Activated naive CD8-positive, alpha-beta T cell (primary cell): ENCODE measurements at regions not wholly inside any gene's neighbourhood (a gene's known extent, or its start where the extent isn't known, plus 50 kb on each side); places are given as distances from the start of the nearest gene placed in this dataset.
"Not testable (repeated sequence)": the region's sequence is repeated elsewhere in the genome, so short reads cannot be mapped to it uniquely, and the experiment has no call there.

ENCODE experiments used
- H3K27ac Mint-ChIP-seq: one replicate; pipeline ENCODE4 v1.8.0; 2021; ENCODE audit warnings: mixed read lengths
- H3K27me3 Mint-ChIP-seq: one replicate; pipeline ENCODE4 v1.8.0; 2021; ENCODE audit warnings: mixed read lengths
- H3K36me3 Mint-ChIP-seq: one replicate; pipeline ENCODE4 v1.8.0; 2021; ENCODE audit warnings: mixed read lengths
- H3K4me1 Mint-ChIP-seq: one replicate; pipeline ENCODE4 v1.8.0; 2021; ENCODE audit warnings: low read depth, mixed read lengths
- H3K4me3 Mint-ChIP-seq: one replicate; pipeline ENCODE4 v1.8.0; 2021; ENCODE audit warnings: mild to moderate bottlenecking, mixed read lengths
- H3K9me3 Mint-ChIP-seq: one replicate; pipeline ENCODE4 v1.8.0; 2021; ENCODE audit warnings: low read depth, mixed read lengths

GRCh38 chr1:228833911-228834688, 98.8 kb downstream of the RHOU start:
- Mint-ChIP-seq H3K9me3 (no peaks in the 10 kb centered on the region), H3K27ac (no peak overlapping the region), H3K27me3 (no peaks in the 10 kb centered on the region), H3K4me1 (peaks cover 6% of the 10 kb centered on the region), H3K36me3 (no peaks in the 10 kb centered on the region), H3K4me3 (no peak overlapping the region)

DNA sequence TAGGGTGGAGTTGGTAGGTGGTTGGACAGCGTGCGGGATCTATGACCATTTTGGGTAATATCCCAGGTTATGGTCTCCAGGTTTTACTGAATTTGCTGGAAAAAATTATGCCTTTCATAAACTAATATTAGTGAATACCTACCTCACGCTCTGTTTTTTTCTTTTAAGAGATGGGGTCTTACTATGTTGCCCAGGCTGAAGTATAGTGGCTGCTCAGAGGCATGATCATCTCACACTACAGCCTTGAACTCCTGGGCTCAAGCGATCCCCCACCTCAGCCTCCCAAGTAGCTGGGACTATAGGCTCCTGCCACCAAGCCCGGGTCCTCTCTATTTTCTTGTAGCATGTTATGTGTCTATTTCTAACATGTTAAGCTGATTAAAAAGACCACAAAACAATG, 100.2 kb downstream of the RHOU start:
- Mint-ChIP-seq H3K27ac (no peak overlapping the region), H3K36me3 (no peaks in the 10 kb centered on the region), H3K4me3 (no peak overlapping the region), H3K4me1 (peaks cover 6% of the 10 kb centered on the region), H3K27me3 (no peaks in the 10 kb centered on the region), H3K9me3 (no peaks in the 10 kb centered on the region)

DNA sequence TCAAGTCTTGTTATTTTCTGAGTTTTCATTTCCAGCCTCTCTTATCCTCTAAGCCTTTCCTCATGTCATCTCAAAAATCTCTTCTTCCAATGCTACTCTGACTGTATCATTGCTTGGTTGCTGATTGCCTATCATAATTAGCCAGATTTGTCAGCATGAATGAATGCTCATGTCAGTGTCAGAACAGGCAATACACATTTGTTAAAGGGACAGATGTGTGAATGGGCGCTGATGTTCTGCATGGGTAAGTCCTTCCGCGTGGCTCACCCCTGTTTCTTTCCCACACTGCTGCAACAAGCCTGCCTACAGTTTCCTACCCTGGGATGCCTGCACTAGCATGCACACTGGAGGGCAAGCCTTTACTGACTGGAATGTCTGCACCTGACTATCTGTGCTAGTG, 100.6 kb downstream of the RHOU start:
- Mint-ChIP-seq H3K27ac (no peak overlapping the region), H3K4me1 (peaks cover 5% of the 10 kb centered on the region), H3K4me3 (no peak overlapping the region), H3K27me3 (no peaks in the 10 kb centered on the region), H3K36me3 (no peaks in the 10 kb centered on the region), H3K9me3 (no peaks in the 10 kb centered on the region)

GRCh38 chr1:228836427-228836826, 101.1 kb downstream of the RHOU start:
- no peaks in the 10 kb centered on the region for H3K36me3 Mint-ChIP-seq
- no peaks in the 10 kb centered on the region for H3K4me1 Mint-ChIP-seq
- no peaks in the 10 kb centered on the region for H3K27me3 Mint-ChIP-seq
- no peaks in the 10 kb centered on the region for H3K9me3 Mint-ChIP-seq
- H3K4me3 Mint-ChIP-seq: no peak overlapping the region
- no peak overlapping the region for H3K27ac Mint-ChIP-seq

DNA sequence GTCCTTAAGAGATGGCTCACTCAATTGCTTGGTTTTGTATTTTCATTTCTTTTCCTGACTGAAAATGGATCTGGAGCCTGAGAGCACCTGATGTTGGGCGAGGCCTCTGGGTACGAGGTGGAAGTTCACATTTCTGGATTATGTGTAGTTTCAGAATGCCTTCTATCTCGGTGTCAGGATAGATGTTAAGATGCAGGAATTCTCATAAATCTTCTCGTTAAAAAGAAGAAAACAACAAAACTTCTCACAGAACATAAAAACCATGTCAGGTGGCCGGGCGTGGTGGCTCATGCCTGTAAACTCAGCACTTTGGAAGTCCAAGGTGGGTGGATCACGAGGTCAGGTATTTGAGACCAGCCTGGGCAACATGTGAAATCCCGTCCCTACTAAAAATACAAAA, 101.8 kb downstream of the RHOU start:
- Mint-ChIP-seq H3K27ac (no peak overlapping the region), H3K4me1 (no peaks in the 10 kb centered on the region), H3K4me3 (no peak overlapping the region), H3K27me3 (no peaks in the 10 kb centered on the region), H3K9me3 (no peaks in the 10 kb centered on the region), H3K36me3 (no peaks in the 10 kb centered on the region)

DNA sequence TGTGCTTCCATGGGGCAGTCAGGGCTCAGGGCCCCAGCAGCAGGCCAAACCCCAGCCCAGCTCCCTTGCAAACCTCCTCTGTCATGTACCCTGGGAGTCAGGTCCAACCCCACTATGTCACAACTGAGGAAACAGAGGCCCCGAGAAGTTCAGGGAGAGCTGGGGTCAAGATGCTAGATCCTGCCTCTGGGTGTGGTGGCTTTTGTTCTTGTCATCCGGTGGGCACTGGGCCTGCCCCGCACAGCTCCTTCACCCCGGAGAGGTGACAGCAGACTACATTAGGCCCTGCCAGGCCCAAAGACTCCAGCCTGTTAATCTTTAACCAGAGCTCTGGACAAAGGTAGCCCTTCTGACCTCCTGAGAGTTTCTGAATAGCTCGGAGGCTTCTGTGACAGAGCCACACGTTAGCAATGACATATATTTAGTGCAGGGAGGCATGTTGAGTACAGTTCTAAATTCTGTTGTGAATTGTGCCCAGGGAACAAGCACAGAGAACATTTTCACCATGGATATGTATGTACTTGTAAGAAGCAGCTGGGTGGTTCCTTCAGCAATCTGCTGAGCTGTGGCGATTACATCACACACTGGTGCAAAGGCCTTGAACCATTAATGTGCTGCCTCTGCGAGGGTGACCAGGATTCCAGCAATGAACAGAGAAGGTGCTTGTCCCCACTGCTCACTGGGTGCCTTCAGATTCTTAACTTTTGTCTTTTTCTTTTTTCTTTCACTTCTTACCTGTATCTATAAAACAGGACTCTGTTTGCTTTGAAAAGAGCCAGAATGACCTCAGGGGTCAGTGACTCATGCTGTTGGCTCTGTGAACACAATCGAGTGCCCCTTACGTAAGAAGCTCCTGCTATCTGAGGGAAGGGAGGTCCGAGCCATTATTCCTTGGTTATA, 102.8 kb downstream of the RHOU start:
- Mint-ChIP-seq H3K4me3 (no peak overlapping the region), H3K36me3 (no peaks in the 10 kb centered on the region), H3K27ac (no peak overlapping the region), H3K4me1 (no peaks in the 10 kb centered on the region), H3K27me3 (no peaks in the 10 kb centered on the region), H3K9me3 (peaks cover 6% of the 10 kb centered on the region)

DNA sequence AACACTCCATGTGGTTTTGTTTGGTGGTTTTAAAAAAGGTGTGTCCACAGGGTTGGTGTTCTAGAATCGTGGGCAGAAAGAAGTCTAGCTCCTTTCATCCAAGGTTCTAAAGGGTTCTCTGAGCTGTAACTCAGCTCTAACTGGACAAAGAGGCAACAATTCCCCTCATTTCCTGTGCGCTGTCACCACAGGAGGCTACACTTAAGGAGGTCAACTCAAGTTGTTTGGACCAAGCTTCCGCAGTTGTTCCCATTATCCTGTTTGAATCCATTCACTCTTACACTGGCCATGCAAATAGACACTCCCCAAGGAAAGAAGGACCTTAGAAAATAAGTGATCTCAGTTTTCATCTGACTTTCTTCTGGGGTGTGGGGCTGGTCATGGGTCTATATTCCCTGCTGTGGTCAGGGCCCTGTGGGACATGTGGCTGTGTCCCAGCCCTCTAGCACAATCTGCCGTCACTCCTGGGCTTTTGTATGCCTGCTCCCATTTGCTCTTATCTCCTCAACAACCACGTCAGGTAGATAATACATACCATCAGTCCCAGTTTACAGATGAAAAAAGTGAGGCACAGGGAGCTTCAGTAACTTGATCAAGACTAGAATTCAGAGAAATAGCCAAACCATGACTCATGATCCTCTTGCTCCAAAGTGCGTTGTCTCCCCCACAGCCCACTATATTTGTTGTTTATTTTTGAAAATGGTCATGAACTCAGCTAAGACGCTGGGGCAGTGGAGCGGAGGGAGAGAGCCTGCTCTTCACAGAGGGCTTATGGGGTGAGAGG, 103.6 kb downstream of the RHOU start:
- Mint-ChIP-seq H3K36me3 (peaks cover 2% of the 10 kb centered on the region), H3K4me3 (no peak overlapping the region), H3K27ac (no peak overlapping the region), H3K4me1 (no peaks in the 10 kb centered on the region), H3K27me3 (no peaks in the 10 kb centered on the region), H3K9me3 (peaks cover 6% of the 10 kb centered on the region)

- H3K4me1 Mint-ChIP-seq: no peaks in the 10 kb centered on the region
- H3K27me3 Mint-ChIP-seq: no peaks in the 10 kb centered on the region
- H3K9me3 Mint-ChIP-seq: peaks cover 6% of the 10 kb centered on the region
- H3K4me3 Mint-ChIP-seq: no peak overlapping the region
- peaks cover 2% of the 10 kb centered on the region for H3K36me3 Mint-ChIP-seq
- H3K27ac Mint-ChIP-seq: no peak overlapping the region
These were observed 104.4 kb downstream of the RHOU start for GRCh38 chr1:228839656-228840055.

DNA sequence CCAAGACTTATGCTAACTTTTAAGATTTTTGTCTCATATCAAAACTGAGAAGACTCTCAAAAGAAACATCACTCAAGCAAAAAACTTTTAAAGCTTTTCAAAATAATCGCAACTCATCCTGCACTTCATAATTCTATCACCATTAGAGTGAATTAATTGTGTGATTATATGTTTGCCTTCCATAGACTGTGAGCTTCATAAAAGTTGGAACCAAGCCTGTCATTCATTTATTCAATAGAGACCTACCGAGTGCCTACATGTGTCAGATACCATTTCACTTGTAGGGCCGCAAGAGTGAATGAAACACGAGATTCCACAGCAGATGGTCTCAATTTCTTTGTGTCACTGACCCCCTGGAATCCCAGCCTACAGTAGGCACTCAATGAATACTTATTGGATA, 106.4 kb downstream of the RHOU start:
- Mint-ChIP-seq H3K4me1 (no peaks in the 10 kb centered on the region), H3K9me3 (peaks cover 6% of the 10 kb centered on the region), H3K27ac (no peak overlapping the region), H3K4me3 (no peak overlapping the region), H3K27me3 (no peaks in the 10 kb centered on the region), H3K36me3 (peaks cover 2% of the 10 kb centered on the region)

GRCh38 chr1:228842094-228842775, 107.0 kb downstream of the RHOU start:
- Mint-ChIP-seq H3K4me3 (no peak overlapping the region), H3K4me1 (no peaks in the 10 kb centered on the region), H3K36me3 (peaks cover 2% of the 10 kb centered on the region), H3K9me3 (peaks cover 6% of the 10 kb centered on the region), H3K27me3 (no peaks in the 10 kb centered on the region), H3K27ac (no peak overlapping the region)

DNA sequence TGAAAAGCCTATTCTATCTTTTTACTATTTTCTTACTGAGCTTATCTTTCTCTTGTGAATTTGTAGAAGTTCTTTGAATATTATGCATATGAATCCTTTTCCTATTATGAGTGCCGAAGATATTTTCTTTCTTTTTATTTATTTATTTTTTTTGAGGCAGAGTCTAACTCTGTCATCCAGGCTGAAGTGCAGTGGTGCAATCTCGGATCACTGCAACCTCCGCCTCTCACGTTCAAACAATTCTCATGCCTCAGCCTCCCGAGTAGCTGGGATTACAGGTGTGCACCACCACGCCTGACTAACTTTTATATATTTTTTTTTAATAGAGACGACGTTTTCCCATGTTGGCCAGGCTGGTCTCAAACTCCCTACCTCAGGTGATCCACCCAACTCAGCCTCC, 109.8 kb downstream of the RHOU start:
- H3K36me3 Mint-ChIP-seq: peaks cover 2% of the 10 kb centered on the region

DNA sequence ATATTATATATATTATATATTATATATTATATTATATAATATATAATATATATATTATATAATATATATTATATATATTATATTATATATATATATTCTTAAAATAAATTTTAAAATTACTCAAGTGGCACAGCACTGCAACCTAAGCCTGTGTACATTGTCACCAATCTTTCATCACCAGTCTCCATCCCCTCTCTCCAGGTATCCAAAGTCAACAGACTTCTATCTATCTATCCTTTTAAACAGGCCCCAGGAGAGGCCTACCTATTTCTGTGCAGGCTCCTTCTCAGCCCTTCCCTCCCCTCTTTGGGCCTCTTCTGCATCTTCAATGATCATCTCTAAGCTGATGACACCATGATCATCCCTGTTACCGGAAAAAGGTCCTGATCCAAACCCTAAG, 111.7 kb downstream of the RHOU start:
- Mint-ChIP-seq H3K36me3 (peaks cover 2% of the 10 kb centered on the region), H3K27ac (no peak overlapping the region), H3K4me1 (no peaks in the 10 kb centered on the region), H3K27me3 (no peaks in the 10 kb centered on the region), H3K4me3 (no peak overlapping the region), H3K9me3 (peaks cover 6% of the 10 kb centered on the region)

More for the DNA sequence above, 109.8 kb downstream of the RHOU start:
- Mint-ChIP-seq H3K4me1 (no peaks in the 10 kb centered on the region), H3K27me3 (no peaks in the 10 kb centered on the region), H3K4me3 (no peak overlapping the region), H3K27ac (no peak overlapping the region), H3K9me3 (peaks cover 6% of the 10 kb centered on the region)

GRCh38 chr1:228847451-228847850, 112.2 kb downstream of the RHOU start:
- not testable (repeated sequence) for H3K4me3 Mint-ChIP-seq, H3K9me3 Mint-ChIP-seq, H3K4me1 Mint-ChIP-seq, H3K27ac Mint-ChIP-seq, H3K36me3 Mint-ChIP-seq, H3K27me3 Mint-ChIP-seq

- Mint-ChIP-seq H3K27ac (no peak overlapping the region), H3K36me3 (peaks cover 3% of the 10 kb centered on the region), H3K4me1 (no peaks in the 10 kb centered on the region), H3K9me3 (no peaks in the 10 kb centered on the region), H3K27me3 (no peaks in the 10 kb centered on the region), H3K4me3 (no peak overlapping the region)
These were observed 113.1 kb downstream of the RHOU start for GRCh38 chr1:228848406-228848805.
